ENCODE measurements at regions not wholly inside any gene's neighbourhood (a gene's known extent, or its start where the extent isn't known, plus 50 kb on each side); places are given as distances from the start of the nearest gene placed in this dataset.

GRCh38 chr9:82474235-82474634 is 485.7 kb downstream of the SPATA31D1 start:
- Histone ChIP-seq H3K27ac (ENCODE audit: low read depth, low read length) (no peak overlapping the region), H3K9ac (ENCODE audit: low read length) (no peak overlapping the region), H3K36me3 (ENCODE audit: low read length) (no peaks in the 10 kb centered on the region), H2AFZ (ENCODE audit: low read depth, low read length, severe bottlenecking) (no peak overlapping the region), H3K4me2 (ENCODE audit: low read depth, low read length, poor library complexity, severe bottlenecking) (no peak overlapping the region), H4K20me1 (ENCODE audit: low read depth, low read length) (no peaks in the 10 kb centered on the region), H3F3A (ENCODE audit: insufficient read depth) (no peaks in the 10 kb centered on the region), H3K27me3 (ENCODE audit: low read length) (no peaks in the 10 kb centered on the region), H3K9me2 (replicated peaks; ENCODE audit: insufficient read depth, low read length) (no peaks in the 10 kb centered on the region; the same call in 1 of the 2 replicates), H3K9me3 (ENCODE audit: insufficient read depth, low read length) (no peaks in the 10 kb centered on the region), H3K79me2 (ENCODE audit: insufficient read depth, low read length) (no peaks in the 10 kb centered on the region), H3K4me3 (ENCODE audit: insufficient read depth, low read length, poor library complexity, severe bottlenecking) (no peak overlapping the region)
- TF ChIP-seq CTCF (IDR thresholded peaks at IDR 0.05; ENCODE audit: insufficient read depth, low read length, poor library complexity, severe bottlenecking): no peak
- no peak for TF ChIP-seq EZH2phosphoT487 (conservative IDR thresholded peaks at IDR 0.05; ENCODE audit: low read length)

DNA sequence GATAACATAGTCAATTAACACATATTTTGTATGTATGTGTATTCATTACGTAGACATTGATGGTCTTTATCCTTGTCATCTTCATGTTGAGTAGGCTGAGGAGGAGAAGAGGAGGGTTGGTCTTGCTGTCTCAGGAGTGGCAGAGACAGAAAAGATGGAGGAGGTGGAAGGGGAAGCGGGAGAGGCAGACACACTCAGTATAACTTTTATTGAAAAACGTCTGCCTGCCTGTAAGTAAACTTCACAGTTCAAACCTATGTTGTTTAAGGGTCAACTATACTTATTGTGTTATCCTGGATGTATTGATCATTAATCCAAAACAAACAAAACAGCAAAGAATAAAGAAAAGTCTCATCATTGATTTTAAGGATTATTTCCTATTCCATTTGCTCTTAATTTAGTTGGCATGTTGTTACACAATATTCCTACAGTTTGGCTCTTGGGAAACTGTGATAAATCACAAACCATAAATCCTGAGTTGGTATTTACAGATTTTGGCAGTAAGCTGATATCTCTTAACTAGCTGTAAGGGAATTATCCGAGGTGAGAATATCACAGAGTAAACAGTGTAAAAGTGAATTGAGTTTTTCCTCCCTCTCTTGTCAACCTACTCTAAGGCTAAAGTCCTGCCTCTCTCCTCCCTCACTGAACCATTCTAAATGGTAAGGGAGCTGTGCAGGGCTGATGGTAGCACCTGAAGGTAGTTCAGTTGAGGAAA is 487.2 kb downstream of the SPATA31D1 start:
- H3K36me3 ChIP-seq (ENCODE audit: low read length): no peaks in the 10 kb centered on the region
- H3K9me3 ChIP-seq (ENCODE audit: insufficient read depth, low read length): no peaks in the 10 kb centered on the region
- H3K9me2 ChIP-seq (replicated peaks; ENCODE audit: insufficient read depth, low read length): no peaks in the 10 kb centered on the region
- H3K4me3 ChIP-seq (ENCODE audit: insufficient read depth, low read length, poor library complexity, severe bottlenecking): no peak overlapping the region
- TF ChIP-seq EZH2phosphoT487 (conservative IDR thresholded peaks at IDR 0.05; ENCODE audit: low read length): no peak
- TF ChIP-seq CTCF (IDR thresholded peaks at IDR 0.05; ENCODE audit: insufficient read depth, low read length, poor library complexity, severe bottlenecking): no peak
- H3K4me2 ChIP-seq (ENCODE audit: low read depth, low read length, poor library complexity, severe bottlenecking): no peak overlapping the region
- no peaks in the 10 kb centered on the region for H3K27me3 ChIP-seq (ENCODE audit: low read length)
- H3F3A ChIP-seq (ENCODE audit: insufficient read depth): no peaks in the 10 kb centered on the region
- no peaks in the 10 kb centered on the region for H3K79me2 ChIP-seq (ENCODE audit: insufficient read depth, low read length)
- no peak overlapping the region for H2AFZ ChIP-seq (ENCODE audit: low read depth, low read length, severe bottlenecking)
- H3K9ac ChIP-seq (ENCODE audit: low read length): no peak overlapping the region
- no peak overlapping the region for H3K27ac ChIP-seq (ENCODE audit: low read depth, low read length)
- H4K20me1 ChIP-seq (ENCODE audit: low read depth, low read length): no peaks in the 10 kb centered on the region

DNA sequence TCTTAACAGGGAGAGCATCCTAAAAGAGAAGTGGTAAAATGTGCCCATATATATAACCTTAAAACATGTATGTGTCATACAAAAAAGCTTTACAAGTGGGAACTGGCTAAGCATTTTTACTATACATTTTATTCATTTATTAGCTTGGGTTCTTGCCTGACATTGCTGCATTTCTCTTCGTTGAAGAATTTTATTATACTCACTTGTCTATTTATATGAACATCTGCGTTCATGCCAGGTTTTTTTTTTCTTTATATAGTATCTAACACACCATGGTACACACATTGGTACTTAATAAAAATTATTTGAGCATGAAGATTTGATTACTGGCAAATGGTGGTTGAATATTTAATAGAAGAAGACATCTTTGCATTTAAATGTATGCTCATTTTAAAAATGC is 492.3 kb downstream of the SPATA31D1 start:
- no peaks in the 10 kb centered on the region for H4K20me1 ChIP-seq (ENCODE audit: low read depth, low read length)
- H3K79me2 ChIP-seq (ENCODE audit: insufficient read depth, low read length): no peaks in the 10 kb centered on the region
- H3K4me2 ChIP-seq (ENCODE audit: low read depth, low read length, poor library complexity, severe bottlenecking): no peak overlapping the region
- no peak overlapping the region for H3K4me3 ChIP-seq (ENCODE audit: insufficient read depth, low read length, poor library complexity, severe bottlenecking)
- no peaks in the 10 kb centered on the region for H3F3A ChIP-seq (ENCODE audit: insufficient read depth)
- no peak overlapping the region for H3K9ac ChIP-seq (ENCODE audit: low read length)
- no peaks in the 10 kb centered on the region for H3K36me3 ChIP-seq (ENCODE audit: low read length)
- H3K9me2 ChIP-seq (replicated peaks; ENCODE audit: insufficient read depth, low read length): no peaks in the 10 kb centered on the region; the same call in 1 of the 2 replicates
- H2AFZ ChIP-seq (ENCODE audit: low read depth, low read length, severe bottlenecking): no peak overlapping the region
- no peaks in the 10 kb centered on the region for H3K9me3 ChIP-seq (ENCODE audit: insufficient read depth, low read length)
- TF ChIP-seq EZH2phosphoT487 (conservative IDR thresholded peaks at IDR 0.05; ENCODE audit: low read length): no peak
- no peak for TF ChIP-seq CTCF (IDR thresholded peaks at IDR 0.05; ENCODE audit: insufficient read depth, low read length, poor library complexity, severe bottlenecking)
- no peaks in the 10 kb centered on the region for H3K27me3 ChIP-seq (ENCODE audit: low read length)
- no peak overlapping the region for H3K27ac ChIP-seq (ENCODE audit: low read depth, low read length)
